GM23338 (cell line): ENCODE measurements at regions not wholly inside any gene's neighbourhood (a gene's known extent, or its start where the extent isn't known, plus 50 kb on each side); places are given as distances from the start of the nearest gene placed in this dataset.

Source experiments
- CREB1 ChIP-seq: fragments of 250-450 bp; sonication (Bioruptor Pico); IDR thresholded peaks from 2 replicates; pipeline ENCODE4 v1.5.0; 2020; ENCODE audit warnings: low read depth, mild to moderate bottlenecking, moderate library complexity
- EZH2 ChIP-seq: fragments of 200-600 bp; sonication (generic); IDR thresholded peaks from one replicate; pipeline ENCODE4 v1.8.0; 2017; ENCODE audit warnings: antibody characterized with exemption, mild to moderate bottlenecking, low read depth; ENCODE audit not compliant: unreplicated experiment
- EZH2phosphoT487 ChIP-seq: fragments of 200-600 bp; sonication (generic); IDR thresholded peaks from one replicate; pipeline ENCODE4 v1.8.1; 2018; ENCODE audit warnings: antibody characterized with exemption; ENCODE audit not compliant: unreplicated experiment
- JUNB ChIP-seq: IDR thresholded peaks from one replicate; pipeline ENCODE4 v1.6.1; 2016; ENCODE audit warnings: antibody characterized with exemption; ENCODE audit not compliant: unreplicated experiment
- NANOG ChIP-seq: IDR thresholded peaks from 2 replicates; pipeline ENCODE4 v1.6.1; 2016; ENCODE audit warnings: antibody characterized with exemption, borderline replicate concordance
- POLR2AphosphoS5 ChIP-seq: IDR thresholded peaks from 2 replicates; pipeline ENCODE4 v1.6.1; 2016; ENCODE audit warnings: antibody characterized with exemption, low read depth
- ZNF114 ChIP-seq: fragments of 250-450 bp; sonication (Bioruptor Pico); IDR thresholded peaks from 2 replicates; pipeline ENCODE4 v1.5.0; 2020; ENCODE audit warnings: mild to moderate bottlenecking, moderate library complexity
- ZNF331 ChIP-seq: fragments of 250-450 bp; sonication (Bioruptor Pico); IDR thresholded peaks from 2 replicates; pipeline ENCODE4 v1.5.0; 2020; ENCODE audit warnings: low read depth, mild to moderate bottlenecking, moderate library complexity
- TF ChIP-seq, protein P1 (sequence below), 2 experiments: fragments of 200-600 bp in 1 of 2; sonication (generic) in 1 of 2; conservative IDR thresholded peaks; 2 replicates each; pipeline versions ENCODE4 v1.5.1 to v1.6.1; 2016 to 2017; ENCODE audit warnings: antibody characterized with exemption in 2 of 2, low read depth in 2 of 2, mild to moderate bottlenecking in 2 of 2, moderate library complexity in 1 of 2
- TF ChIP-seq, protein P2 (sequence below): IDR thresholded peaks from one replicate; pipeline ENCODE4 v1.6.1; 2018; ENCODE audit warnings: antibody characterized with exemption; ENCODE audit not compliant: unreplicated experiment
- TF ChIP-seq, protein P3 (sequence below): fragments of 250-450 bp; sonication (Bioruptor Pico); IDR thresholded peaks from 2 replicates; pipeline ENCODE4 v1.5.0; 2020; ENCODE audit warnings: mild to moderate bottlenecking, moderate library complexity
- TF ChIP-seq, protein P4 (sequence below): IDR thresholded peaks from 2 replicates; pipeline ENCODE4 v1.6.1; 2016; ENCODE audit warnings: antibody characterized with exemption

DNA sequence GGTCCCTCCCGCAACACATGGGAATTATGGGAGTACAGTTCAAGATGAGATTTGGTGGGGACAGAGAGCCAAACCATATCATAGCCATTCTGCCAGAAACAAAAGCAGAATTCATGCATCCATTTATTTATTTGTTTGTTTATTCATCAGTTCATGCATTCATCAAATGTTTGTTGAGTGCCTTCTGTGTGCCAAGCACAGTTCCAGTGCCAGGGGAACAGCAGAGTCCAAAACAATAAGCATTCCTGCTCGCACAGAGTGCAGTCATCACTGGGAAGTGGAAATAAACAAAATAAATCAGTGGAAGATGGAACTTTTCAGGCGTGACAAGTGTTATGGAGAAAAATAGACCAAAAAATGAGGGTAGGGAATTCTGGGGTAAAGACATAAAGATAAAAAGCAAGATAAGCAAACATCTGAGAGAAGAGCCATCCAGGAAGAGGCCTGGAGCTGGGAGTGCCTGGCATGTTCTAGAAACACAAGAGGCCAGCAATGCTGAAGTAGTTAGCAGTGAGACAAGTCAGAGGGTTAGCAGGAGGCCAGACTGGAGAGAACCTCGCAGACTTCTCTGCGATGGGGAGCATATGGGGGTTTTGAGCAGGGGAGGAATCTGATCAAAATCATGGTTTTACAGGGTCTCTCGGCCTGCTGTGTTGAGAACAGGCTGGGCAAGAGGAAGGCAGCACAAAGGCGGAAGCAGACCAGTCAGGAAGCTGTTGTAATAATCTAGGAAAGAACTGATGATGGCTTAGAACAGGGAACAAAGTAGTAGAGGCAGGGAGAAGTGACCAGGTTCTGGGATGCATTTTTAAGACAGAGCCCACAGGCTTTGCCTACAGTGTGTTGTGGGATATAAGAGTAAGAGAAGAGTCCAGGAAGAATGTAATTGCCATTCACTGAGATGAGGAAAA is 113.2 kb downstream of the GLUL start:
- no peak for TF ChIP-seq JUNB
- no peak for TF ChIP-seq EZH2
- TF ChIP-seq, protein P1, sequence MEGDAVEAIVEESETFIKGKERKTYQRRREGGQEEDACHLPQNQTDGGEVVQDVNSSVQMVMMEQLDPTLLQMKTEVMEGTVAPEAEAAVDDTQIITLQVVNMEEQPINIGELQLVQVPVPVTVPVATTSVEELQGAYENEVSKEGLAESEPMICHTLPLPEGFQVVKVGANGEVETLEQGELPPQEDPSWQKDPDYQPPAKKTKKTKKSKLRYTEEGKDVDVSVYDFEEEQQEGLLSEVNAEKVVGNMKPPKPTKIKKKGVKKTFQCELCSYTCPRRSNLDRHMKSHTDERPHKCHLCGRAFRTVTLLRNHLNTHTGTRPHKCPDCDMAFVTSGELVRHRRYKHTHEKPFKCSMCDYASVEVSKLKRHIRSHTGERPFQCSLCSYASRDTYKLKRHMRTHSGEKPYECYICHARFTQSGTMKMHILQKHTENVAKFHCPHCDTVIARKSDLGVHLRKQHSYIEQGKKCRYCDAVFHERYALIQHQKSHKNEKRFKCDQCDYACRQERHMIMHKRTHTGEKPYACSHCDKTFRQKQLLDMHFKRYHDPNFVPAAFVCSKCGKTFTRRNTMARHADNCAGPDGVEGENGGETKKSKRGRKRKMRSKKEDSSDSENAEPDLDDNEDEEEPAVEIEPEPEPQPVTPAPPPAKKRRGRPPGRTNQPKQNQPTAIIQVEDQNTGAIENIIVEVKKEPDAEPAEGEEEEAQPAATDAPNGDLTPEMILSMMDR (conservative IDR thresholded peaks at IDR 0.05; ENCODE audit: low read depth in 2 of 2) = no peak
- TF ChIP-seq EZH2phosphoT487 = no peak
- no peak for TF ChIP-seq POLR2AphosphoS5
- TF ChIP-seq, protein P2, sequence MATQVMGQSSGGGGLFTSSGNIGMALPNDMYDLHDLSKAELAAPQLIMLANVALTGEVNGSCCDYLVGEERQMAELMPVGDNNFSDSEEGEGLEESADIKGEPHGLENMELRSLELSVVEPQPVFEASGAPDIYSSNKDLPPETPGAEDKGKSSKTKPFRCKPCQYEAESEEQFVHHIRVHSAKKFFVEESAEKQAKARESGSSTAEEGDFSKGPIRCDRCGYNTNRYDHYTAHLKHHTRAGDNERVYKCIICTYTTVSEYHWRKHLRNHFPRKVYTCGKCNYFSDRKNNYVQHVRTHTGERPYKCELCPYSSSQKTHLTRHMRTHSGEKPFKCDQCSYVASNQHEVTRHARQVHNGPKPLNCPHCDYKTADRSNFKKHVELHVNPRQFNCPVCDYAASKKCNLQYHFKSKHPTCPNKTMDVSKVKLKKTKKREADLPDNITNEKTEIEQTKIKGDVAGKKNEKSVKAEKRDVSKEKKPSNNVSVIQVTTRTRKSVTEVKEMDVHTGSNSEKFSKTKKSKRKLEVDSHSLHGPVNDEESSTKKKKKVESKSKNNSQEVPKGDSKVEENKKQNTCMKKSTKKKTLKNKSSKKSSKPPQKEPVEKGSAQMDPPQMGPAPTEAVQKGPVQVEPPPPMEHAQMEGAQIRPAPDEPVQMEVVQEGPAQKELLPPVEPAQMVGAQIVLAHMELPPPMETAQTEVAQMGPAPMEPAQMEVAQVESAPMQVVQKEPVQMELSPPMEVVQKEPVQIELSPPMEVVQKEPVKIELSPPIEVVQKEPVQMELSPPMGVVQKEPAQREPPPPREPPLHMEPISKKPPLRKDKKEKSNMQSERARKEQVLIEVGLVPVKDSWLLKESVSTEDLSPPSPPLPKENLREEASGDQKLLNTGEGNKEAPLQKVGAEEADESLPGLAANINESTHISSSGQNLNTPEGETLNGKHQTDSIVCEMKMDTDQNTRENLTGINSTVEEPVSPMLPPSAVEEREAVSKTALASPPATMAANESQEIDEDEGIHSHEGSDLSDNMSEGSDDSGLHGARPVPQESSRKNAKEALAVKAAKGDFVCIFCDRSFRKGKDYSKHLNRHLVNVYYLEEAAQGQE = no peak
- TF ChIP-seq CREB1 (CRISPR knock-in tag) = no peak
- TF ChIP-seq ZNF331 (CRISPR knock-in tag) = no peak
- TF ChIP-seq, protein P3, sequence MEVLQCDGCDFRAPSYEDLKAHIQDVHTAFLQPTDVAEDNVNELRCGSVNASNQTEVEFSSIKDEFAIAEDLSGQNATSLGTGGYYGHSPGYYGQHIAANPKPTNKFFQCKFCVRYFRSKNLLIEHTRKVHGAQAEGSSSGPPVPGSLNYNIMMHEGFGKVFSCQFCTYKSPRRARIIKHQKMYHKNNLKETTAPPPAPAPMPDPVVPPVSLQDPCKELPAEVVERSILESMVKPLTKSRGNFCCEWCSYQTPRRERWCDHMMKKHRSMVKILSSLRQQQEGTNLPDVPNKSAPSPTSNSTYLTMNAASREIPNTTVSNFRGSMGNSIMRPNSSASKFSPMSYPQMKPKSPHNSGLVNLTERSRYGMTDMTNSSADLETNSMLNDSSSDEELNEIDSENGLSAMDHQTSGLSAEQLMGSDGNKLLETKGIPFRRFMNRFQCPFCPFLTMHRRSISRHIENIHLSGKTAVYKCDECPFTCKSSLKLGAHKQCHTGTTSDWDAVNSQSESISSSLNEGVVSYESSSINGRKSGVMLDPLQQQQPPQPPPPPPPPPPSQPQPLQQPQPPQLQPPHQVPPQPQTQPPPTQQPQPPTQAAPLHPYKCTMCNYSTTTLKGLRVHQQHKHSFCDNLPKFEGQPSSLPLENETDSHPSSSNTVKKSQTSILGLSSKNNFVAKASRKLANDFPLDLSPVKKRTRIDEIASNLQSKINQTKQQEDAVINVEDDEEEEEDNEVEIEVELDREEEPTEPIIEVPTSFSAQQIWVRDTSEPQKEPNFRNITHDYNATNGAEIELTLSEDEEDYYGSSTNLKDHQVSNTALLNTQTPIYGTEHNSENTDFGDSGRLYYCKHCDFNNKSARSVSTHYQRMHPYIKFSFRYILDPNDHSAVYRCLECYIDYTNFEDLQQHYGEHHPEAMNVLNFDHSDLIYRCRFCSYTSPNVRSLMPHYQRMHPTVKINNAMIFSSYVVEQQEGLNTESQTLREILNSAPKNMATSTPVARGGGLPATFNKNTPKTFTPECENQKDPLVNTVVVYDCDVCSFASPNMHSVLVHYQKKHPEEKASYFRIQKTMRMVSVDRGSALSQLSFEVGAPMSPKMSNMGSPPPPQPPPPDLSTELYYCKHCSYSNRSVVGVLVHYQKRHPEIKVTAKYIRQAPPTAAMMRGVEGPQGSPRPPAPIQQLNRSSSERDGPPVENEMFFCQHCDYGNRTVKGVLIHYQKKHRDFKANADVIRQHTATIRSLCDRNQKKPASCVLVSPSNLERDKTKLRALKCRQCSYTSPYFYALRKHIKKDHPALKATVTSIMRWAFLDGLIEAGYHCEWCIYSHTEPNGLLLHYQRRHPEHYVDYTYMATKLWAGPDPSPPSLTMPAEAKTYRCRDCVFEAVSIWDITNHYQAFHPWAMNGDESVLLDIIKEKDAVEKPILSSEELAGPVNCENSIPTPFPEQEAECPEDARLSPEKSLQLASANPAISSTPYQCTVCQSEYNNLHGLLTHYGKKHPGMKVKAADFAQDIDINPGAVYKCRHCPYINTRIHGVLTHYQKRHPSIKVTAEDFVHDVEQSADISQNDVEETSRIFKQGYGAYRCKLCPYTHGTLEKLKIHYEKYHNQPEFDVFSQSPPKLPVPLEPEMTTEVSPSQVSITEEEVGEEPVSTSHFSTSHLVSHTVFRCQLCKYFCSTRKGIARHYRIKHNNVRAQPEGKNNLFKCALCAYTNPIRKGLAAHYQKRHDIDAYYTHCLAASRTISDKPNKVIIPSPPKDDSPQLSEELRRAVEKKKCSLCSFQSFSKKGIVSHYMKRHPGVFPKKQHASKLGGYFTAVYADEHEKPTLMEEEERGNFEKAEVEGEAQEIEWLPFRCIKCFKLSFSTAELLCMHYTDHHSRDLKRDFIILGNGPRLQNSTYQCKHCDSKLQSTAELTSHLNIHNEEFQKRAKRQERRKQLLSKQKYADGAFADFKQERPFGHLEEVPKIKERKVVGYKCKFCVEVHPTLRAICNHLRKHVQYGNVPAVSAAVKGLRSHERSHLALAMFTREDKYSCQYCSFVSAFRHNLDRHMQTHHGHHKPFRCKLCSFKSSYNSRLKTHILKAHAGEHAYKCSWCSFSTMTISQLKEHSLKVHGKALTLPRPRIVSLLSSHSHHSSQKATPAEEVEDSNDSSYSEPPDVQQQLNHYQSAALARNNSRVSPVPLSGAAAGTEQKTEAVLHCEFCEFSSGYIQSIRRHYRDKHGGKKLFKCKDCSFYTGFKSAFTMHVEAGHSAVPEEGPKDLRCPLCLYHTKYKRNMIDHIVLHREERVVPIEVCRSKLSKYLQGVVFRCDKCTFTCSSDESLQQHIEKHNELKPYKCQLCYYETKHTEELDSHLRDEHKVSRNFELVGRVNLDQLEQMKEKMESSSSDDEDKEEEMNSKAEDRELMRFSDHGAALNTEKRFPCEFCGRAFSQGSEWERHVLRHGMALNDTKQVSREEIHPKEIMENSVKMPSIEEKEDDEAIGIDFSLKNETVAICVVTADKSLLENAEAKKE (CRISPR knock-in tag) = no peak
- TF ChIP-seq, protein P4, sequence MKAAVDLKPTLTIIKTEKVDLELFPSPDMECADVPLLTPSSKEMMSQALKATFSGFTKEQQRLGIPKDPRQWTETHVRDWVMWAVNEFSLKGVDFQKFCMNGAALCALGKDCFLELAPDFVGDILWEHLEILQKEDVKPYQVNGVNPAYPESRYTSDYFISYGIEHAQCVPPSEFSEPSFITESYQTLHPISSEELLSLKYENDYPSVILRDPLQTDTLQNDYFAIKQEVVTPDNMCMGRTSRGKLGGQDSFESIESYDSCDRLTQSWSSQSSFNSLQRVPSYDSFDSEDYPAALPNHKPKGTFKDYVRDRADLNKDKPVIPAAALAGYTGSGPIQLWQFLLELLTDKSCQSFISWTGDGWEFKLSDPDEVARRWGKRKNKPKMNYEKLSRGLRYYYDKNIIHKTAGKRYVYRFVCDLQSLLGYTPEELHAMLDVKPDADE = no peak
- no peak for TF ChIP-seq ZNF114 (CRISPR knock-in tag)
- no peak for TF ChIP-seq NANOG
